Endodermal cell (in vitro differentiated cells): ENCODE measurements at regions not wholly inside any gene's neighbourhood (a gene's known extent, or its start where the extent isn't known, plus 50 kb on each side); places are given as distances from the start of the nearest gene placed in this dataset.

Experiments used
- DNase-seq: peaks from one replicate; pipeline ENCODE4 v3.0.0-alpha.2; 2017
- H3K27ac ChIP-seq: 2 replicates; pipeline ENCODE4 v1.5.1; 2013; ENCODE audit warnings: mild to moderate bottlenecking, low read depth, low read length, moderate library complexity
- H3K27me3 ChIP-seq: 2 replicates; pipeline ENCODE4 v1.6.1; 2013; ENCODE audit warnings: mild to moderate bottlenecking, low read length, moderate library complexity; ENCODE audit not compliant: insufficient read depth, control insufficient read depth, poor library complexity, severe bottlenecking
- H3K36me3 ChIP-seq: 2 replicates; pipeline ENCODE4 v1.7.0; 2013; ENCODE audit warnings: mild to moderate bottlenecking, low read length, moderate library complexity; ENCODE audit not compliant: control insufficient read depth, insufficient read depth
- H3K4me1 ChIP-seq: one replicate; pipeline ENCODE4 v1.7.0; 2013; ENCODE audit warnings: low read length; ENCODE audit not compliant: control insufficient read depth, insufficient read depth
- H3K4me3 ChIP-seq: 2 replicates; pipeline ENCODE4 v1.5.1; 2013; ENCODE audit warnings: mild to moderate bottlenecking, low read length, moderate library complexity
- H3K9ac ChIP-seq: 2 replicates; pipeline ENCODE4 v1.6.1; 2013; ENCODE audit warnings: mild to moderate bottlenecking, low read length, moderate library complexity; ENCODE audit not compliant: poor library complexity, severe bottlenecking; ENCODE audit errors: extremely low read depth
- H3K9me3 ChIP-seq: 2 replicates; pipeline ENCODE4 v1.6.1; 2013; ENCODE audit warnings: mild to moderate bottlenecking, low read length, moderate library complexity; ENCODE audit not compliant: control insufficient read depth
- H3K27ac Mint-ChIP-seq: 2 replicates; pipeline ENCODE4 v1.8.0; 2020; ENCODE audit warnings: mixed read lengths
- H3K27me3 Mint-ChIP-seq: 2 replicates; pipeline ENCODE4 v1.8.0; 2021; ENCODE audit warnings: mild to moderate bottlenecking, mixed read lengths; ENCODE audit not compliant: insufficient read depth
- H3K36me3 Mint-ChIP-seq: 2 replicates; pipeline ENCODE4 v1.8.0; 2020; ENCODE audit warnings: low read depth, mixed read lengths
- H3K4me1 Mint-ChIP-seq: 2 replicates; pipeline ENCODE4 v1.8.0; 2020; ENCODE audit warnings: mixed read lengths
- H3K4me3 Mint-ChIP-seq: 2 replicates; pipeline ENCODE4 v1.8.0; 2020; ENCODE audit warnings: mild to moderate bottlenecking, moderate library complexity, mixed read lengths
- H3K9me3 Mint-ChIP-seq: 2 replicates; pipeline ENCODE4 v1.8.0; 2020; ENCODE audit warnings: mild to moderate bottlenecking, mixed read lengths
- CTCF ChIP-seq: fragments of 200-600 bp; sonication (generic); conservative IDR thresholded peaks from 2 replicates; pipeline ENCODE4 v1.5.0; 2021; ENCODE audit warnings: antibody characterized with exemption, mild to moderate bottlenecking
- WGBS, 2 experiments: methylation state at CpG; one replicate each; pipeline versions ENCODE4 v1.1.5 to v1.1.7; 2013; ENCODE audit warnings: missing lambda C conversion rate in 2 of 2, mixed read lengths in 1 of 2; ENCODE audit not compliant: insufficient coverage in 1 of 2, insufficient read length in 1 of 2; 5-methylcytosine and 5-hydroxymethylcytosine counted together

- H3K9me3 Mint-ChIP-seq: no peaks in the 10 kb centered on the region
- 89 to 100% methylated on average over 1 to 4 of the region's 4 CpGs for WGBS, 2 experiments
- no peak for DNase-seq
- no peak overlapping the region for H3K9ac ChIP-seq
- H3K4me3 Mint-ChIP-seq: no peak overlapping the region
- H3K9me3 ChIP-seq: no peaks in the 10 kb centered on the region
- H3K4me1 ChIP-seq: no peaks in the 10 kb centered on the region
- H3K27ac Mint-ChIP-seq: no peak overlapping the region
- no peak for TF ChIP-seq CTCF
- no peaks in the 10 kb centered on the region for H3K36me3 Mint-ChIP-seq
- no peak overlapping the region for H3K27ac ChIP-seq
- H3K27me3 Mint-ChIP-seq: no peaks in the 10 kb centered on the region
- H3K4me1 Mint-ChIP-seq: no peaks in the 10 kb centered on the region
- no peaks in the 10 kb centered on the region for H3K36me3 ChIP-seq
- no peak overlapping the region for H3K4me3 ChIP-seq
- H3K27me3 ChIP-seq: no peaks in the 10 kb centered on the region
Observed at GRCh38 chr3:79906106-79906505, 138.3 kb upstream of the ROBO1 start.

- Mint-ChIP-seq H3K36me3 (no peaks in the 10 kb centered on the region), H3K9me3 (no peaks in the 10 kb centered on the region), H3K4me1 (no peaks in the 10 kb centered on the region), H3K27me3 (no peaks in the 10 kb centered on the region), H3K27ac (no peak overlapping the region), H3K4me3 (no peak overlapping the region)
- Histone ChIP-seq H3K9me3 (no peaks in the 10 kb centered on the region), H3K27me3 (no peaks in the 10 kb centered on the region), H3K4me3 (no peak overlapping the region), H3K4me1 (no peaks in the 10 kb centered on the region), H3K9ac (no peak overlapping the region), H3K36me3 (no peaks in the 10 kb centered on the region), H3K27ac (no peak overlapping the region)
- DNase-seq: no peak
- 93% methylated on average over 3 of the region's 3 CpGs; no CpG with 5 or more reads in 1 of the 2 experiments for WGBS, 2 experiments
- no peak for TF ChIP-seq CTCF
Observed at GRCh38 chr3:79902151-79902550, 134.4 kb upstream of the ROBO1 start.

DNA sequence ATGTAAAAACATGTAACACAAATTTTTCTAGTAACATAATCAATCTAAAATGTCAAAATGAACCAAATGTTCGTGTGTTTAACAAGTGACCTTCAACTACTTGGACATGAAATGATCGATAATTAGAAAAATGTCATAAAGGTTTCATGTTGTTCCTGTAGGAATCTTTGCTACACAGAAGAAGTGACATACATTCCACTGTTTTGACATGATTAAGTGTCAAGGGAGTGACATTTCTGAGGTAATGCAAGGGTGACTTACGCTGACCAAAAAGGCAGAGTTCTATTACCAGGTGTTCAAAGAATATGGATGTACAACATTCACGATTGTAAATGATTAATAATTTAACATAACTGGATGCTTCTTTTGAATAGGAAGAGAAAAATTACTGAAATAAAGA is 131.1 kb upstream of the ROBO1 start:
- Histone ChIP-seq H3K4me1 (no peaks in the 10 kb centered on the region), H3K4me3 (no peak overlapping the region), H3K36me3 (no peaks in the 10 kb centered on the region), H3K9ac (no peak overlapping the region), H3K9me3 (no peaks in the 10 kb centered on the region), H3K27ac (no peak overlapping the region), H3K27me3 (no peaks in the 10 kb centered on the region)
- Mint-ChIP-seq H3K27me3 (no peaks in the 10 kb centered on the region), H3K4me1 (no peaks in the 10 kb centered on the region), H3K9me3 (no peaks in the 10 kb centered on the region), H3K4me3 (no peak overlapping the region), H3K36me3 (no peaks in the 10 kb centered on the region), H3K27ac (no peak overlapping the region)
- 89 to 100% methylated on average over 1 to 3 of the region's 4 CpGs for WGBS, 2 experiments
- no peak for DNase-seq
- no peak for TF ChIP-seq CTCF
